ENCODE measurements at regions not wholly inside any gene's neighbourhood (a gene's known extent, or its start where the extent isn't known, plus 50 kb on each side); places are given as distances from the start of the nearest gene placed in this dataset.

GRCh38 chr2:187274146-187274545 lies 173.9 kb downstream of the CALCRL start:
- H3K9me3 ChIP-seq (replicated peaks), result no peaks in the 10 kb centered on the region; the same call in 1 of the 2 replicates
- H3K4me1 ChIP-seq, result no peaks in the 10 kb centered on the region
- H3K36me3 ChIP-seq, result no peaks in the 10 kb centered on the region
- no peaks in the 10 kb centered on the region for H3K27me3 ChIP-seq
- no peak for DNase-seq
- no peak overlapping the region for H3K27ac ChIP-seq
- H3K4me3 ChIP-seq, result no peak overlapping the region

DNA sequence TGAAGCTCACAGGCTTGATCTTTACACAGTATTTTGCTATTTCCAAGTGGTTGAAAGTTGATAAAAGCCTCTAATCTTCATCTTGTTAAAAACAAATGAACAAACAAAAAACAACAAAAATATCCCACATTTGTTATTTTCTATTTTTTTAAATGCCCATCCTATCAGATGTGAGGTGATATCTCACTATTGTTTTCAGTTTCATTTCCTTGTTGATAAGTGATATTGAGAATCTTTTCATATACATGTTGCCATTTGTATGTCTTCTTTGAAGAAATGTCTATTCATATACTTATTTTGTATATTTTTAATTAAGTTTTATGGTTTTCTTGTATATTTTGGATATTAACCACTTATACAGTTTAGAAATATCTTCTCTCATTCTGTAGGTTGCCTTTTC lies 175.8 kb downstream of the CALCRL start:
- no peaks in the 10 kb centered on the region; the same call in 1 of the 2 replicates for H3K9me3 ChIP-seq (replicated peaks)
- H3K36me3 ChIP-seq, result no peaks in the 10 kb centered on the region
- H3K27me3 ChIP-seq, result no peaks in the 10 kb centered on the region
- H3K4me3 ChIP-seq, result no peak overlapping the region
- H3K4me1 ChIP-seq, result no peaks in the 10 kb centered on the region
- no peak for DNase-seq
- no peak overlapping the region for H3K27ac ChIP-seq

- H3K36me3 ChIP-seq, result no peaks in the 10 kb centered on the region
- DNase-seq, result no peak
- H3K27ac ChIP-seq, result no peak overlapping the region
- no peaks in the 10 kb centered on the region; the same call in 1 of the 2 replicates for H3K9me3 ChIP-seq (replicated peaks)
- H3K27me3 ChIP-seq, result no peaks in the 10 kb centered on the region
- no peak overlapping the region for H3K4me3 ChIP-seq
- H3K4me1 ChIP-seq, result no peaks in the 10 kb centered on the region
These were observed 176.2 kb downstream of the CALCRL start for GRCh38 chr2:187271825-187272224.

- no peak for DNase-seq
- no peaks in the 10 kb centered on the region for H3K36me3 ChIP-seq
These were observed 181.4 kb downstream of the CALCRL start for GRCh38 chr2:187266645-187267044.

GRCh38 chr2:187266147-187266546 lies 181.9 kb downstream of the CALCRL start:
- Histone ChIP-seq H3K27ac (no peak overlapping the region), H3K27me3 (no peaks in the 10 kb centered on the region), H3K9me3 (replicated peaks) (no peaks in the 10 kb centered on the region), H3K4me3 (no peak overlapping the region), H3K36me3 (no peaks in the 10 kb centered on the region), H3K4me1 (no peaks in the 10 kb centered on the region)
- no peak for DNase-seq

More at GRCh38 chr2:187266645-187267044, 181.4 kb downstream of the CALCRL start:
- Histone ChIP-seq H3K4me1 (no peaks in the 10 kb centered on the region), H3K27ac (no peak overlapping the region), H3K9me3 (replicated peaks) (no peaks in the 10 kb centered on the region), H3K4me3 (no peak overlapping the region), H3K27me3 (no peaks in the 10 kb centered on the region)

DNA sequence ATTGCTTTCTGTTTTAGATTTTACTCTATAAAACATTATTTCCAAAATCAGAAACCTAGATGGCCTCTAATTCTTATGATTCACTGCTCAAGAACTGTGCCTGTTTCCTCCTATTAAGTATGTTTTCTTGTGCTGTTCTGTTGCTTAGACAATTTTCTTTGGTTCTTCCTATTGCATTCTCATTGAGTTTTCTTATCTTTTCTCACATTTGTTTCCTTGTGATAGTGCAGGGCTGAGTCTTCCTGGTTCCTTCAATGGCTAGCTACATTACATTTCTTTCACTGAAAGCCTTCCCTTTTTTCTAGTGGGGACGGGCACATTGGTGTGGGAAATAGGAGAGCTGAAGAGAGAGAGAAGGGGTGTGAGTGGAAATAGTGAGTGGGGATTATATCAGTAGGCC lies 183.4 kb downstream of the CALCRL start:
- Histone ChIP-seq H3K4me3 (no peak overlapping the region), H3K9me3 (replicated peaks) (no peaks in the 10 kb centered on the region; the same call in 1 of the 2 replicates), H3K4me1 (no peaks in the 10 kb centered on the region), H3K27me3 (no peaks in the 10 kb centered on the region), H3K36me3 (no peaks in the 10 kb centered on the region), H3K27ac (no peak overlapping the region)
- DNase-seq, result no peak

GRCh38 chr2:187263675-187264560 lies 184.1 kb downstream of the CALCRL start:
- H3K27ac ChIP-seq, result no peak overlapping the region
- H3K4me3 ChIP-seq, result no peak overlapping the region
- no peaks in the 10 kb centered on the region for H3K27me3 ChIP-seq
- DNase-seq, result no peak
- H3K36me3 ChIP-seq, result no peaks in the 10 kb centered on the region
- peaks cover 1% of the 10 kb centered on the region for H3K4me1 ChIP-seq
- H3K9me3 ChIP-seq (replicated peaks), result no peaks in the 10 kb centered on the region; the same call in 1 of the 2 replicates

DNA sequence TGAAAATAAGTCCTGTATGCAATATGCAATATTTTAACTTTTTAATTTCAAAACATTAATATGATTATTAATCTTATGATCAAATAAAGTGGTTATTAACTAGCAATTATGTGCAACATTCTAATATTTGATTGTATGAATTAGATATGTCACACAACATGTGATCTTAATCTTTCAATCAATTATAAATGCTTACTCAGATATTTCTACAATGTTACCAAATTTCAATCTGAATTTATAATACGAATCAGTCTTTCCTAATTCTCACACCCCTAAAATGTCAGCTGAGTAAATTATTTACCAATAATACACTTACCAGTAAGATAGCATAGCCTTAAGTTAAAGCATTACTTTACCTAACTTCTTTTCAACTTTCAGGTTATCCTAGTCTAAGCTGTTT lies 186.3 kb downstream of the CALCRL start:
- peaks cover 17% of the 10 kb centered on the region for H3K4me1 ChIP-seq
- no peak overlapping the region for H3K27ac ChIP-seq
- no peak for DNase-seq
- no peaks in the 10 kb centered on the region; the same call in 1 of the 2 replicates for H3K9me3 ChIP-seq (replicated peaks)
- no peak overlapping the region for H3K4me3 ChIP-seq
- no peaks in the 10 kb centered on the region for H3K36me3 ChIP-seq
- H3K27me3 ChIP-seq, result no peaks in the 10 kb centered on the region

DNA sequence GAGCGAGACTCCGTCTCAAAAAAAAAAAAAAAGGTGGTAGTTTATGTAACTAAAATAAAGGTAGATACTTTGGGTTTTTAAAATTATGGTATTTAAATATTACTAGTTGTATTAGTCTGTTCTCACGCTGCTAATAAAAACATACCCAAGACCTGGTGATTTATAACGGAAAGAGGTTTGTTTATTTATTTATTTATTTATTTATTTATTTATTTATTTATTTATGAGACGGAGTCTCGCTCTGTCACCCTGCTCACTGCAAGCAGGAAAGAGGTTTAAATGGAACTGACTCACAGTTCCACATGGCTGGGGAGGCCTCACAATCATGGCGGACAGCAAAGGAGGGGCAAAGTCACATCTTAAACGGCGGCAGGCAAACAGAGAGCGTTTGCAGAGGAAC lies 196.0 kb downstream of the CALCRL start:
- H3K36me3 ChIP-seq, result no peaks in the 10 kb centered on the region
- DNase-seq, result no peak
- no peaks in the 10 kb centered on the region; the same call in none of the 2 replicates for H3K4me1 ChIP-seq
- H3K9me3 ChIP-seq (replicated peaks), result no peaks in the 10 kb centered on the region
- no peak overlapping the region for H3K27ac ChIP-seq
- no peak overlapping the region for H3K4me3 ChIP-seq
- no peaks in the 10 kb centered on the region for H3K27me3 ChIP-seq

DNA sequence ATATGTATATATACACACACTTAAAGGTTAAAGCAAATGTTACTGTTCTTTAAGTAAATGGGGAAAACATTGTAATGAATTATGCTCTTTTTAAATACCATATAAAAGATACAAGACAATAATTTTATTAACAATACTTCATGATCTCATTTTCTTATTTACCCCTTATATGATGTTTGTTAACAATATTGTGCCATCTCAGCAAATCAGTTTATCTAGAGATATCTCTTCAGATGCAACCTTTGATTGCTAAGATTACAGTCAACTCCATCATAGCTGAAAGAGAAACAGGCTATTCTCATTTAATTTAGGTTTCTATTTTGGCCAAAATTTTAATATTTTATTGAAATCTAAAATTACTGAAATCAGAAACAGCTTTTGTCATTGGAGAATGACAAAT lies 197.9 kb downstream of the CALCRL start:
- Histone ChIP-seq H3K9me3 (replicated peaks) (no peaks in the 10 kb centered on the region; the same call in 1 of the 2 replicates), H3K27ac (no peak overlapping the region), H3K27me3 (no peaks in the 10 kb centered on the region), H3K36me3 (no peaks in the 10 kb centered on the region), H3K4me1 (no peaks in the 10 kb centered on the region; the same call in none of the 2 replicates), H3K4me3 (no peak overlapping the region)
- no peak for DNase-seq

DNA sequence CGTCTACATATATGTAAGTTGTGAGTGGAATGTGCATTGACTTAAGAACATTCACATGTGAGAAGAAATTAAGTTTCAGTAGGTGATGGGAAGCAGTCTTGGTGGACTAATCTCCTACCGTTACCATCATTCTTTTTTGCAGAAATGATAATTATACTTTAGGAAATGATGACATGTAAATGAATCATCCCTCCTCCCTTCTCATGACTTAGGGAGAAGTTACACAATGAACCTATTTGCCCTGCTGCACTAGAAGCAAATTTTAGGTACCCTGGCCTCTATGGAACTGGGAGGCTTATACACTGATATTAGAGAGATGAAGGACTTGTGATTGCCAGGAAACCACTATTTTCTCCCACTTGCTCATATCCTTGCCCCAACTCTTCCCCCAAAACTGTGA lies 214.2 kb downstream of the CALCRL start:
- Histone ChIP-seq H3K4me1 (peaks cover 12% of the 10 kb centered on the region), H3K27ac (no peak overlapping the region), H3K4me3 (no peak overlapping the region), H3K36me3 (no peaks in the 10 kb centered on the region), H3K9me3 (replicated peaks) (no peaks in the 10 kb centered on the region), H3K27me3 (no peaks in the 10 kb centered on the region)
- no peak for DNase-seq

- H3K4me3 ChIP-seq, result no peak overlapping the region
- no peaks in the 10 kb centered on the region for H3K36me3 ChIP-seq
- no peaks in the 10 kb centered on the region for H3K27me3 ChIP-seq
- peaks cover 20% of the 10 kb centered on the region for H3K4me1 ChIP-seq
- H3K27ac ChIP-seq, result no peak overlapping the region
- H3K9me3 ChIP-seq (replicated peaks), result no peaks in the 10 kb centered on the region
- no peak for DNase-seq
These were observed 215.3 kb downstream of the CALCRL start for GRCh38 chr2:187232749-187233148.

GRCh38 chr2:187230088-187230487 lies 218.0 kb downstream of the CALCRL start:
- H3K4me1 ChIP-seq, result peaks cover 20% of the 10 kb centered on the region
- no peaks in the 10 kb centered on the region for H3K9me3 ChIP-seq (replicated peaks)
- no peaks in the 10 kb centered on the region for H3K27me3 ChIP-seq
- no peak overlapping the region for H3K27ac ChIP-seq
- no peak for DNase-seq
- H3K36me3 ChIP-seq, result no peaks in the 10 kb centered on the region
- no peak overlapping the region for H3K4me3 ChIP-seq

- no peaks in the 10 kb centered on the region for H3K36me3 ChIP-seq
- no peak overlapping the region for H3K4me3 ChIP-seq
- peaks cover 20% of the 10 kb centered on the region for H3K4me1 ChIP-seq
- no peaks in the 10 kb centered on the region for H3K27me3 ChIP-seq
- H3K27ac ChIP-seq, result peak overlapping the region; percentile 32
- H3K9me3 ChIP-seq (replicated peaks), result no peaks in the 10 kb centered on the region
- peak; percentile 64 to 88 for DNase-seq
These were observed 219.1 kb downstream of the CALCRL start for GRCh38 chr2:187228986-187229385.

DNA sequence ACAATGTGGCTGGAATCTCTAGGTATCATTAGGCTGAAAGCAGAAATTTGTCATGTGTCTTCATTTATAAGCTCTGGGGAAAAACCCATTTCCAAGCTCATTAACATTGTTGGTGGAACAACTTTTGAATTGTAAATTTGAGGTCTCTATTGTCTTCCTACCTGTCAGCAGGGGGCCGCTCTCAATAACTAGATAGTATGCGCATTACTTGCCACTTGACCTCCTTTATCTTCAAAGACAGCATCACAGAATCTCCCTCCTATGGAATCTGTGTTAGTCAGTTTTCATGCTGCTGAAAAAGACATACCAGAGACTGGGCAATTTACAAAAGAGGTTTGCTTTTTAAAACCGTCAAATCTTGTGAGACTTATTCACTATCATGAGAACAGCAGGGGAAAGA lies 223.1 kb downstream of the CALCRL start:
- H3K27me3 ChIP-seq, result no peaks in the 10 kb centered on the region
- H3K4me3 ChIP-seq, result no peak overlapping the region
- no peak for DNase-seq
- H3K36me3 ChIP-seq, result no peaks in the 10 kb centered on the region
- peaks cover 4% of the 10 kb centered on the region; the same call in 1 of the 2 replicates for H3K9me3 ChIP-seq (replicated peaks)
- H3K4me1 ChIP-seq, result peaks cover 20% of the 10 kb centered on the region
- no peak overlapping the region for H3K27ac ChIP-seq
